ENCODE measurements at regions not wholly inside any gene's neighbourhood (a gene's known extent, or its start where the extent isn't known, plus 50 kb on each side); places are given as distances from the start of the nearest gene placed in this dataset.

DNA sequence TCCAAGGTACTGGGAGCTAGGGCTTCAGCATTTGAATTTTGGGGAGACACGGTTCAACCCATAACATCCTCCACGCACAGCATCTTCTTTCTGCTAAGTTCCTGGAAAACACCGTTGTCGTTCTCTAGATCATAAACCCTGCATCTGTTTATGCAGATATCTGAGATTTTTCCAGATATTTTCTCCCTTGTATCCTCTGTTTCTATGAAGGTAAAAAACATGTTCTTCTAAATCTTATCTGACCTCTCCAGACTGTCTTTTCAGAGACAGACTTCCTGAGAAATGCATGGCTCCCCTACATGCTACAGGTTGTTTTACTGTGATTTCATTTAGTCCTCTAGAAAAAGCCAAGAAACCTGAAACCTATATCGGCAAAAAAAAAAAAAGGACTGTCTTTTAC, 152.3 kb upstream of the KLF3 start:
- TF ChIP-seq, protein P1, sequence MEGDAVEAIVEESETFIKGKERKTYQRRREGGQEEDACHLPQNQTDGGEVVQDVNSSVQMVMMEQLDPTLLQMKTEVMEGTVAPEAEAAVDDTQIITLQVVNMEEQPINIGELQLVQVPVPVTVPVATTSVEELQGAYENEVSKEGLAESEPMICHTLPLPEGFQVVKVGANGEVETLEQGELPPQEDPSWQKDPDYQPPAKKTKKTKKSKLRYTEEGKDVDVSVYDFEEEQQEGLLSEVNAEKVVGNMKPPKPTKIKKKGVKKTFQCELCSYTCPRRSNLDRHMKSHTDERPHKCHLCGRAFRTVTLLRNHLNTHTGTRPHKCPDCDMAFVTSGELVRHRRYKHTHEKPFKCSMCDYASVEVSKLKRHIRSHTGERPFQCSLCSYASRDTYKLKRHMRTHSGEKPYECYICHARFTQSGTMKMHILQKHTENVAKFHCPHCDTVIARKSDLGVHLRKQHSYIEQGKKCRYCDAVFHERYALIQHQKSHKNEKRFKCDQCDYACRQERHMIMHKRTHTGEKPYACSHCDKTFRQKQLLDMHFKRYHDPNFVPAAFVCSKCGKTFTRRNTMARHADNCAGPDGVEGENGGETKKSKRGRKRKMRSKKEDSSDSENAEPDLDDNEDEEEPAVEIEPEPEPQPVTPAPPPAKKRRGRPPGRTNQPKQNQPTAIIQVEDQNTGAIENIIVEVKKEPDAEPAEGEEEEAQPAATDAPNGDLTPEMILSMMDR (conservative IDR thresholded peaks at IDR 0.05 in 1 of 2, IDR thresholded peaks at IDR 0.05 in 1 of 2; ENCODE audit: extremely low read depth in 1 of 2, insufficient read depth in 1 of 2, low read depth in 1 of 2, low read length in 2 of 2), result no peak
- no peak for TF ChIP-seq EZH2 (IDR thresholded peaks at IDR 0.05; ENCODE audit: borderline replicate concordance, low read length)
